ENCODE measurements at regions not wholly inside any gene's neighbourhood (a gene's known extent, or its start where the extent isn't known, plus 50 kb on each side); places are given as distances from the start of the nearest gene placed in this dataset.

DNA sequence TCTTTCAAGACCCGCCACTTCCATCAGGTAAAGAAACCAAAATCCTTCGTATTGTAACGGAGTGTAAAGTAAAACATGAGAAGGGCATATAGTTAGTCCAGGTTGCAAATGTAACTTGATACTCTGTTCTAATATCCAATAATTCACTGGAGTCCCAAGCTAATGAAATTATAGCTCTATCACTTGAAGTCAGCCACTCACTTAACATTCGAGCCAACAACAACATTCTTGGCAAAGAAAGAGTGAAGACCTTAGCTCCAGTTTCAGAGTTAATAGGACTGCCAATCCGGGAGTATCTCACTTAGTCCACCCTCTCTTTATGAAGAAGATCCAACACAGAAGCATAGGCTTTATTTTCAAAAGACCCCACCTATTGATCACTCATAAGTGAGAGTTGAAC lies 298.0 kb upstream of the SOX11 start:
- TF ChIP-seq POLR2A (IDR thresholded peaks at IDR 0.05) = no peak
- TF ChIP-seq, protein P1, sequence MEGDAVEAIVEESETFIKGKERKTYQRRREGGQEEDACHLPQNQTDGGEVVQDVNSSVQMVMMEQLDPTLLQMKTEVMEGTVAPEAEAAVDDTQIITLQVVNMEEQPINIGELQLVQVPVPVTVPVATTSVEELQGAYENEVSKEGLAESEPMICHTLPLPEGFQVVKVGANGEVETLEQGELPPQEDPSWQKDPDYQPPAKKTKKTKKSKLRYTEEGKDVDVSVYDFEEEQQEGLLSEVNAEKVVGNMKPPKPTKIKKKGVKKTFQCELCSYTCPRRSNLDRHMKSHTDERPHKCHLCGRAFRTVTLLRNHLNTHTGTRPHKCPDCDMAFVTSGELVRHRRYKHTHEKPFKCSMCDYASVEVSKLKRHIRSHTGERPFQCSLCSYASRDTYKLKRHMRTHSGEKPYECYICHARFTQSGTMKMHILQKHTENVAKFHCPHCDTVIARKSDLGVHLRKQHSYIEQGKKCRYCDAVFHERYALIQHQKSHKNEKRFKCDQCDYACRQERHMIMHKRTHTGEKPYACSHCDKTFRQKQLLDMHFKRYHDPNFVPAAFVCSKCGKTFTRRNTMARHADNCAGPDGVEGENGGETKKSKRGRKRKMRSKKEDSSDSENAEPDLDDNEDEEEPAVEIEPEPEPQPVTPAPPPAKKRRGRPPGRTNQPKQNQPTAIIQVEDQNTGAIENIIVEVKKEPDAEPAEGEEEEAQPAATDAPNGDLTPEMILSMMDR (IDR thresholded peaks at IDR 0.05) = no peak
- intact Hi-C loops (cut with DNase I; ENCODE audit: low total_unique reads) = no loop called here
- Histone ChIP-seq H3K36me3 (ENCODE audit: low read depth, missing control alignments) (no peaks in the 10 kb centered on the region), H3K9me3 (no peaks in the 10 kb centered on the region), H3K27ac (no peak overlapping the region), H3K27me3 (no peaks in the 10 kb centered on the region), H3K4me3 (no peak overlapping the region), H3K4me1 (no peaks in the 10 kb centered on the region)
- DNase-seq = no peak
- 75 to 81% methylated on average over 5 of the region's 5 CpGs for WGBS, 2 donors

DNA sequence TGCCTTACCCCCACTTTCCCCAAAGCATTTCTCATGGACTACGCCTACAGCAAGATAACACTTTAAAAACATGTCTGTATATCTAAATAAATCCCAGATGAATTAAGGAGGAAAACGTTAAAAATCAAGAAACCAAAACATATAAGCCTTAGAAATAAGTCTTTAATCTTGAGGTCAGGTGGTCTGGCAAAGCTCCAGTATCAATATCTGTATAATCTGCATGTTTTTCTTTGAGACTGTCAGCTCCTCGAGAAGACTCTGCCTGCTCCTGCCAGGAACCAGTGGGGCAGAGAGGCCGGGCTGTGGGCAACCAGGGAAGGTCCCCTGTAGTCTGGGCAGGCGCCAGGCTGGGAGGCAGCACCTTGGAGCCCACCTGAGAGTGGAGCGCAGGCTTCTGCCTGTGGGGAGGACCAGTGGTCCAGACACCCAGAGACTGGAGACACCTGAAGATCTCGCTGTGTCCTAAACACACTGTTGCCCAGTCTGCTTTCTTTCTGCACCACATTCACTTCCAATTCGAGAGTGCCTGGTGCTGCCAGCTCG lies 291.0 kb upstream of the SOX11 start:
- Histone ChIP-seq H3K27me3 (no peaks in the 10 kb centered on the region), H3K27ac (no peak overlapping the region), H3K36me3 (ENCODE audit: low read depth, missing control alignments) (no peaks in the 10 kb centered on the region), H3K4me1 (no peaks in the 10 kb centered on the region), H3K9me3 (no peaks in the 10 kb centered on the region), H3K4me3 (no peak overlapping the region)
- WGBS, 2 donors = 41 to 63% methylated on average over 9 of the region's 9 CpGs
- TF ChIP-seq POLR2A (IDR thresholded peaks at IDR 0.05) = no peak
- TF ChIP-seq, protein P1 (IDR thresholded peaks at IDR 0.05) = no peak
- no peak for DNase-seq
- intact Hi-C loops (cut with DNase I; ENCODE audit: low total_unique reads) = no loop called here

DNA sequence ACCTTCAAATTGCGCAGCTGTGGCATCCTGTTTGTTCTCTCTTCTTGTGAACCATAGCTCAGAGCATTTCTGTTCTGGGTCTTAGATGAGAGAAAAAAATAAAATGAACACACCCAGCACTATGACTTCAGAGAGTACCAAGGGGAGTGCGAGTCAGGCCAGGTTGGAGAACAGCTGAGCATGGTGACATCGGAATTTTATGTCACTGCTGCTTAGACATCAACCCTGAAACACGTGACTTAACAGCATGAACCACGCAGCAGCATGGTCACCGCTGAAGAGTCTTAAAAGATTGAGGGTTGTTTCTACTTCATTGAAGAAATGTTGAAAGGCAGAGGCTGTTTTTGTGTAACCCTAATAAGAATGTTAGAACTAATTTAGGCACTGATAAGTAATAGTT lies 288.8 kb upstream of the SOX11 start:
- no peak for TF ChIP-seq POLR2A (IDR thresholded peaks at IDR 0.05)
- Histone ChIP-seq H3K4me1 (no peaks in the 10 kb centered on the region), H3K9me3 (no peaks in the 10 kb centered on the region), H3K4me3 (no peak overlapping the region), H3K27ac (no peak overlapping the region), H3K36me3 (ENCODE audit: low read depth, missing control alignments) (no peaks in the 10 kb centered on the region), H3K27me3 (no peaks in the 10 kb centered on the region)
- intact Hi-C loops (cut with DNase I; ENCODE audit: low total_unique reads) = no loop called here
- no peak for DNase-seq
- 75 to 79% methylated on average over 6 of the region's 6 CpGs for WGBS, 2 donors

DNA sequence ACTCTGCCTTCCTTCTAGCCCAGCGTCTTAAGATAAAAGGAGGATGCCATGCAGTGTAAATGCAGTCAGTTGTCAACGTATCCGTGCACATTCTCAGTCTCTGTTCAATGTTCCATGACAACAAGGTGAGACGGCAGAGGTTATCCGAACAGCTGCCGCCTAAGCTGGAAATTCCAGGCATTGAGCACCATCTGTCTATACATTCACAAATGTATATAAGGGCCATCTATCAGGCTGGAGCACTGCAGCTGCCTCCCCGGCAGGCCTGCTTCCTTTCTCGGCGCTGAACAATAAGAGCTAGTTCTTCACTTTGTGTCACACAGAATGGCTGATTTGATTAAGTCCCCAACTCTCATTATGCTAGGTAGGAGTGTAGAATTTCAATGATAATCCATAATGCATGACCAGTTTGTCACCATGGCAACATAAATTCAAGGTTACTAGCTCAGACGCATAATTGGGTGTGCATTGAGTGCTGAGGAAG lies 282.2 kb upstream of the SOX11 start:
- TF ChIP-seq POLR2A (IDR thresholded peaks at IDR 0.05) = no peak
- TF ChIP-seq, protein P1 (IDR thresholded peaks at IDR 0.05) = no peak
- no peaks in the 10 kb centered on the region for H3K36me3 ChIP-seq (ENCODE audit: low read depth, missing control alignments)
- H3K4me1 ChIP-seq = no peaks in the 10 kb centered on the region
- H3K4me3 ChIP-seq = no peak overlapping the region
- WGBS, 2 donors = 63 to 71% methylated on average over 10 of the region's 10 CpGs
- H3K27me3 ChIP-seq = no peaks in the 10 kb centered on the region
- intact Hi-C loops (cut with DNase I; ENCODE audit: low total_unique reads) = no loop called here
- no peak overlapping the region for H3K27ac ChIP-seq
- DNase-seq = no peak
- H3K9me3 ChIP-seq = no peaks in the 10 kb centered on the region

- Histone ChIP-seq H3K27me3 (no peaks in the 10 kb centered on the region), H3K9me3 (no peaks in the 10 kb centered on the region), H3K4me1 (no peaks in the 10 kb centered on the region), H3K36me3 (ENCODE audit: low read depth, missing control alignments) (no peaks in the 10 kb centered on the region), H3K4me3 (no peak overlapping the region), H3K27ac (no peak overlapping the region)
- WGBS, 2 donors = 87 to 91% methylated on average over 4 of the region's 4 CpGs
- intact Hi-C loops (cut with DNase I; ENCODE audit: low total_unique reads) = no loop called here
- no peak for DNase-seq
- no peak for TF ChIP-seq POLR2A (IDR thresholded peaks at IDR 0.05)
- TF ChIP-seq, protein P1 (IDR thresholded peaks at IDR 0.05) = no peak
These were observed 281.0 kb upstream of the SOX11 start for GRCh38 chr2:5410991-5411700.
